GM18520 (cell line): ENCODE measurements at regions not wholly inside any gene's neighbourhood (a gene's known extent, or its start where the extent isn't known, plus 50 kb on each side); places are given as distances from the start of the nearest gene placed in this dataset.
A peak's percentile ranks its signal among the peaks of the same experiment; 100 is the strongest.
"Not testable (repeated sequence)": the region's sequence is repeated elsewhere in the genome, so short reads cannot be mapped to it uniquely, and the experiment has no call there.

Experiments
- ATAC-seq: cut with Tn5 transposase; IDR thresholded peaks from one replicate; pipeline ENCODE4 v1.9.1; 2021; ENCODE audit not compliant: unreplicated experiment

DNA sequence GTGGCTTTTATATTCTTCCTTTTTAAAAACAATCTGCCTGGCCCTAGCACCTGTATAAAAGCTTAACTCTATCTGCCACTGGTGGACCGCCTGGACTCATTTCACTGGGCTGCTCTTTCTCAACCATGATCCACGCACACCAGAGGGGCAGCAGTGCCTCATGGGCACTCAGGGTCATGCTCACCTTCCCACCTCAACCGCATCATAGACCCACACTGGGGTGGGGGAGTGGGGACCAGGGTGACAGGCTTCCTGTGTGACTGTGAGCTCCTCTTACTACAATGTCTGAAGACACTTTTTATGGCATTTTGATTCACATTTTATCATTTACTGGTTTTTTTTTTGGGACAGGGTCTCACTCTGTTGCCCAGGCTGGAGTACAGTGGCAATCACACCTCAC lies 4038.8 kb upstream of the TPTE start:
- ATAC-seq, result not testable (repeated sequence)

DNA sequence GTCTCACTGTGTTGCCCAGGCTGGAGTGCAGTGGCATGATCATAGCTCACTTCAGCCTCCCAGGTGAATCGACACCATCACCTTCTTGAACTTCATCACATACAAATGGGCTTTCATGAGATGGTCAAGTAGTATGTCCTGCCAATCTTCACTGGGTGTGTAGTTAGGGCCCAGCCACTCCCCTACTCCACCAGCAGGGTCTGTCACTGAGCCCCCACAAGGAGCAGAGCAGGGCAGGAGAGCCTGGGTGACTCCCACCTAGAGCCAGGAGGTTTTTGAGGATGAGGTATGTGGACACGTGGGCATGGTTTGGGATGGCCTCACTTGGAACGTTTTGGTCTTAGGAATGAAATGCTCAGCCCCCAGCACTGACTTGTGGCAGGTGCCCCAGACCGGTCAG lies 4037.7 kb upstream of the TPTE start:
- ATAC-seq, result not testable (repeated sequence)

DNA sequence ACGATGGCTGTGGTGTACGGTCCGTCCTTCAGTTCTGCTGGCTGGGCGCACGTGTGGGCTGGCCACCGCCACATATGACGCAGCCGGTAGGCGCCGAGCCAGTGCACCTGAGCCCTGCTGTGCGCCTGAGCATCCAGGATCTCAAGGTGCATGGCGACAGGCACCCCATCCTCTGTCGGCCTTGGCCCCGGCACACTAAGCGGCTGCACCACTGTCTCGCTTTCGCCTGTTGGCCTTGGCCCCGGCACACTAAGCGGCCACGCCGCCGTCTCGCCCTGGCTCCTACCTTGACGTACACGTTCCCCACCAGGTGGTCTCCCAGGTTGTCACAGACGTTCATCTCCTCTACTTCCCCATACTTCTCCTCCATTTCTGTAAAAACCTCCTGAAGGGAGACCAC lies 4034.6 kb upstream of the TPTE start:
- not testable (repeated sequence) for ATAC-seq

DNA sequence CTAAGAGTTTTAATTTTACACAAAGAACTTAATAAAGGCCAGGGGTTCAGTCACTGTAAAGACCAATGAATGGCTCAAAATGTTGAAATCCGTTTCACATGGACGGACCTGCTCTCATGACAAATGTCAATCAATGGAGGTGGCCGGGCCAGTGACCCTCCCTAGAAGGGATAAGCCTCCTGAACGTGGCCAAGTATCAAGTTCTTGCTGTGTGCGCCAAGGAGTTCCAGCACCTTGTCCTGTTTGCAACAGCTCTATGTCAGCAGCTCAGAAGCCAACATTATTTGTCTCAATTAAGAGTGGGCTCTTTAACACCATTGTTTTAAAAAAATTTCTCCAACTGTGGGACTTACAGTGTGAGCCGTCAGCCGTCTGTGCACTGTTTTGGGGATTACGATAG lies 4028.7 kb upstream of the TPTE start:
- ATAC-seq, result not testable (repeated sequence)

DNA sequence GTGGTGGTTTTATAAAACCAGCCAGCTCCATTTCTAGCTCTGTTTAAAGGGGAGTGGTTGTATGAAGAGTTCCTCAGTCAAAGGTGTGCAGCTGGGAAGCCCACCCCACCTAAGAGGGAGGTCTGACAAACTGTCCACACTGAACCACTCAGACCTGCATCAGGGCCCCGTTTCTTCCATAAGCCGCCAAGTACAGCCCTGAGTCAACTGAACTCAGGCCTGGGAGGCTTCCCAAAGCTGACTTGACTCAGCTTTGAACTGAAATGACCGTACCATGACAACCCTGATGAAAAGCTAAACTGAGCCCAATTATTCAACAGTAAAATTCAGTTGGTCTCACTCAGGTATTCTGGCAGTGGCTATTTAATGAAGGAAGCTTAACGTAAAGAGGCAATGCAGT lies 4027.4 kb upstream of the TPTE start:
- not testable (repeated sequence) for ATAC-seq

DNA sequence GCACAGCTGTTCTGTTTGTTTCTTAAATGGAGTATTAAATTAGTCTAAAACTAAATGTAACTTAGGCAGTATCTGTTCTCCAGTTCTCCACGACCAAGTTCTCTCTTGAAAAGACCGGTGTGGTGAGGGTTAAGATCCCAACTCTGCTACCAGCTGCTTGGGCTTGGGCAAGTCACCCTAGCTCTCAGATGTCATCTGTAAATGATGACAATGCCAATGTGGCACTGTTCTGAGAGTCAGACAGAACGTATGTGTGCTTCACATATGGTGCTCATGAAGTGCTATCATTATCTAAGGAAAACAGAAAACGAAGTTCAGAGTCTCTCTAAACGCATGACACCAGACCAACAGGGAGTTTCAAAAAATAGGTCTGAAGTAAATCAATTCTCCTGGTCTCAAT lies 4025.0 kb upstream of the TPTE start:
- not testable (repeated sequence) for ATAC-seq

DNA sequence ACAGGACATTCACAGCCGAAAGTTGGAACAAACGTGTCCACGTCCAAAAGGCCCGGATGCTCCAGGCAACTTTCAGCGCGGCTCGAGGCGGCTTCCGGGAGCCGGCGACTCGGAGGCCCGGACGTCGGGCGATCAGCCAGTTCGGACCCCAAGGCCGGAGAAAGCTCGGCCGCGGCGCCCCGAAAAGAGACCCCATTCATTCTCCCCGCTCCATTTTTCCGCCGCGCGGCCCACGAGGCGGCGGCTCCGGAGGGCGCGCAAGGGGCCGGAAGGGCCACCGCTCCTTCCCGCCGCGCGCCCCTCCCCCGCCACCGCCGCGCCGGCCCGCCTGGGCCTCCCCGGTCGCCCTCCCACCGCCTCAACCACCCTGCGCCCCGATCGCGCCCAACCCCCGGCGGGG lies 4022.7 kb upstream of the TPTE start:
- peak; percentile 11 for ATAC-seq

DNA sequence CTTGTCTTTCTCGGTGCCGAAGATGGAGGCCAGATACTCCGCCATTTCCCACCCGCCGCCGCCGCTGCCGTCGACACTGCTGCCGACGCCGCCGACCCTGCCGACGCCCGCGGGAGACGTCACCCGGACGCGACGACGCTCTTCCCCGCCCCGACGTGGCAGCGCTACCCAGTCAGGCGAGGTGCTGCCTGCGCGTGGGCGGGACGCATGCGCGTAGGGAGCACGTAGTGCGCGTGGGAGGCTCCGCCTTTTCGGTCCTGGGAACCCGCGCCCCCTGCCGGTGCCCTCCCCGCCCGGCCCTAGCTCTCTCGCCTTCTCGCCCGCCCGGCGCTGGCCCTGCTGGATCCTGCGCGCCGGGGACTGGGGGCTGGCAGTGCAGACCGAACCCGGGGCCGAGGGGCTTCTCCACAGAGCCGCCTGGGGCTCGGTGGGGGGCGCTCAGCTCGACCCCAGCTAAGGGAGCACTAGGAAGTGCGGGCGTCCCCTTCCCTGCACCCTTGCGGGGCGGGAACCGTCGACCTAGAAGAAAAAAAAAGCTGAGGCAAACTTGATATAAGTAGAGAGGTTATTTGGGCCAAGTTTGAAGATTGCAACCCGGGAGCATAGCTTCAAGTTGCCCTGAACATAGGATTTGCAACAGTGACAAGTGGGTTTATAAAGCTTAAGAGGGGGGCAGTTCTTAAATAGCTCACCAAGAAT lies 4022.1 kb upstream of the TPTE start:
- ATAC-seq, result peak; percentile 76

DNA sequence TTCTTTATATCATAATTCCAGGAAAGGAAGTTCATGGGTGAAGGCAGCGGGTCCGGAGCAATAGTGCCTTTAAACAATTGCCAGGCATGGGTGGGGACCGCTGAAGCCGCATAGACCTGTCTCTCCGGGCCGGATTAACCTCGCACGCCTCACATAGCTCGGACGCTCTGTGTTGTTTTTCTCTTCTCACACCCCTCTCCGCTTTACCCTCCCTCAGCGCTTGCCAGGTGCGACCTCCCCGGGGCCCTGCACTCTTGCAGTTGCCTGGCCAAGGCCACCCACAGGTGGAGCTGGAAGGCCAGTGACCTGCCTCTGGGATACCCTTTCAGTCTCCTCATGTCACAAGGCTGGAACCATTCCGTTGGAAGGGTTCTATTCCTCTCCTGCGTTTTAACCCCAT lies 4021.5 kb upstream of the TPTE start:
- not testable (repeated sequence) for ATAC-seq

DNA sequence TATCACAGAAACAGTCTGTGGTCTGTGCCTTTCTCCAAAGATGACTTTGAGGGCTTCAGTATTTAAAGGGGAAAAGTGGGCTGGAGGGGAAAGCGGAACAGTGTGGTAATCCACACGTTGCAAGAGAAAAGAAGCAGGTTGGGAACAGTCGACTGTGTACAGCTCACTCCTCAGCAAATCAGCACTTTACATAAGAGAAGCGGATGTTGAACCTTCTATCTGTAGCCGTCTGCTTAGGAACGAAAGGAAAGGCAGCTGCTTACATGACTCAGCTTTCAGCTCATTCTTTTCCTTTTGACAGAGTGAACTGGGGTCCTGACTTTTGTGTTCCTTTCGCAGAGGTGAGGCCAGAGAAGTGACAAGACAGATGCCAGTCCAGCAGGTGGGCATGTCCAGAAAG lies 4020.7 kb upstream of the TPTE start:
- ATAC-seq, result not testable (repeated sequence)

DNA sequence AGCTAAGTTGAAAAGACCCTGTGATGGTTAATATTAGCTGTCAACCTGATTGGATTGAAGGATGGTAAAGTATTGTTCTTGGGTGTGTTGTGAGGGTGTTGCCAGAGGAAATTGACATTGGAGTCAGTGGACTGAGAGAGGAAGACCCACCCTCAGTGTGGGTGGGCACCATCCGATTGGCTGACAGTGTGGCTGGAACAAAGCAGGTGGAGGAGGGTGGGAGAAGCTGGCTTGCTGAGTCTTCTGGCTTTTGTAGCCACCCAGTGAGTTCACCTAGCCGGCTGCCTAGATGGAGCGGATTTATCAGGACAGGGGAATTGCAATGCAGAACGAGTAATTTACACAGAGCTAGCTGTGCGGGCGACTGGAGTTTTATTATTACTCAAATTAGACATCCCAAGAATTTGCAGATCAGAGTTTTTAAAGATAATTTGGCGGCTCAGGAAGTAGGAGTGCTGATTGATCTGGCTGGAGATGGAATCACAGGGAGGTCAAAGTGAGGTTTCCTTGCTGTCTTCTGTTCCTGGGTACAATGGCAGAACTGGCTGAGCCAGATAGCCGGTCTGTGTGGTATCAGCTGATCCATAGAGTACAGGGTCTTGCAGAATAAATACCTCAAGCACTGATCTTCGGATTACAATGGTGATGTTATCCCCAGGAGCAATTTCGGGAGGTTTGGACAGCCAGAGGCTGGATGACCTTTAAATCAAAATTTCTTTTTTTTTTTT lies 4015.1 kb upstream of the TPTE start:
- ATAC-seq, result not testable (repeated sequence)

DNA sequence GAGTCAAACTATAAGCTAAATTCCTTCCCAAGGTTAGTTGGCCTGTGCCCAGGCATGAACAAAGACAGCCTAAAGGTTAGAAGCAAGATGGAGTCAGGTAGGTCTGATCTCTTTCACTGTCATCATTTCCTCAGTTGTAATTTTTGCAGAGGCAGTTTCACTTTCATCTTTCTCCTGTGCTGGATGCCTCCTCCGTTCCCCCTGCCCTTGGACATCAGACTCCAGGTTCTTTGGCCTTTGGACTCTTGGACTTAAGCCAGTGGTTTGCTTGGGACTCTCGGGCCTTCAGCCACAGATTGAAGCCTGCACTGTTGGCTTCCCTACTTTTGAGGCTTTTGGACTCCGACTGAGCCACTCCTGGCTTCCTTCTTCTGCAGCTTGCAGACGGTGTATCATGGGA lies 4013.8 kb upstream of the TPTE start:
- not testable (repeated sequence) for ATAC-seq

DNA sequence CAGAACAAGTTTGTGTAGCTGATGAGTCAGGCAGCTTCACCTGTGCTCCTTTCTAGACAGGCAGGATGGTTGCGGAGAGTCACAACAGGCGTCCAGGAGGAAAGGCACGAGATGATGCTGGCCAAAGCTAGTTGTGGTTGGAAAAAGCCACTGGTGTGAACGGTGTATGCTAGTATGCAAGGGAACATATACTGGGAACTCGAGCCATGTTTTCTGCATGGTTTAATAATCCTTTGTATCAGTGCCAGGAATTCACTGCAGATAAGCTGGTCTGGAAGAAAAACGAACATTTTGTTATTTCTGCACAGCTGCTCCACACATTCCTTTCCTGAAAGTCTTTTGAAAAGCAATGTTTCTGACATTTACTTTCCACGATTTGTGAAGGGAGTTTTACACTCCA lies 3999.6 kb upstream of the TPTE start:
- ATAC-seq, result not testable (repeated sequence)

DNA sequence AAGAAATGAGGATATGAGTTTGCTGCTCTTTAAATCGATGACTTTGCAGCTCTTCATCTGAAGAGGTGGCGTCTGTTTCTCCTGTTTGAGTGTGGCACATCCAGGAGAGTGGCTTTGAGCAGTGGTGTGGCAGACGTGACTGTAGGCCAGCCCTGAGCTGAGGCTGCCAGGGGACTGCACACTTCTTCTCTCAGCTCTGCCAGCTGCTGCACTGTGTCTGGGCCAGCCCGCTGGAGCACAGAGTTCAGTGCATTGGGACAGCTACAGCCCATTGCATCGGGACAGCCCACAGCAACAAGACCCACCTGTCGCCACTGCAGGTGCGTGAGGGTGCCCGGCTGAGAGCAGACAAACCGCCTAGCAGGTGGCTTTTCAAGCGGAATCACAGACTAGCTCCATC lies 3995.2 kb upstream of the TPTE start:
- not testable (repeated sequence) for ATAC-seq

DNA sequence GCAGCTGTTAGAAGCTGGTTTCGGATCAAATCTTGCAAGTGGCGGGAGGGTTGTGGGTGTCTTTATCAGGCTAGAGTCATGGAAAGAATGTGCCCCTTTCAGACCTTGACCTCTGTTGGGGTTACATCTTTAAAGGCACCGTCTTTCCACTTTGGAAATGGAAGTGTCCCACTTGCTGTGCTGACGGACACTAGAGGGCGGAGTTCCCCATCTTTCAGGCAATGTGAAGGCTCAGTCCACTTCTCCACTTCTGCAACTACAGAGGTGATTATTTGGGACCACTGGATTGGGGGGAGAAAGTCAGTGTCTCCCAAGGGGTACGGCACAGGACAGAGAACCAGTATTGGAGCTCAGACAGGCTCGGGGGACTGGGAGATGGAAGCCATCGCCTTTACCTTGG lies 3990.7 kb upstream of the TPTE start:
- ATAC-seq, result not testable (repeated sequence)

DNA sequence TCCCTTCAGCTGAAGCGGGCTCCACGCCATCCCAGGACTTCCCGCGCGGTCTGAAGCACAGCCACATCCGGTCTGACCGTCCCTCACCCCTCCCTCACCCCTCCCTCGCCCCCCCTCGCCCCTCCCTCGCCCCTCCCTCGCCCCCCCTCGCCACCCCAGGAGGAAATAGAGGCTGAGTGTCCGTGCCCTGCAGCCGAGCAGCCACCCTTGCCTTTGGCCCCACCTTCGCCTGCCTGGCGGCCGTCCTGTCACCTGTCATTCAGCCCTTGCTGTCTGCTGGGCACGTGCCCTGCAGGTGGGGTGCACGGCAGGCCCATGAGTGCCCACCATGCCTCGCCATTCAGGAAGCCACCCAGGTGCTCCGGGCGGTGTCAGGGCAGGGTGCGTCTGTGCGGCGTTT lies 3988.1 kb upstream of the TPTE start:
- ATAC-seq, result not testable (repeated sequence)

DNA sequence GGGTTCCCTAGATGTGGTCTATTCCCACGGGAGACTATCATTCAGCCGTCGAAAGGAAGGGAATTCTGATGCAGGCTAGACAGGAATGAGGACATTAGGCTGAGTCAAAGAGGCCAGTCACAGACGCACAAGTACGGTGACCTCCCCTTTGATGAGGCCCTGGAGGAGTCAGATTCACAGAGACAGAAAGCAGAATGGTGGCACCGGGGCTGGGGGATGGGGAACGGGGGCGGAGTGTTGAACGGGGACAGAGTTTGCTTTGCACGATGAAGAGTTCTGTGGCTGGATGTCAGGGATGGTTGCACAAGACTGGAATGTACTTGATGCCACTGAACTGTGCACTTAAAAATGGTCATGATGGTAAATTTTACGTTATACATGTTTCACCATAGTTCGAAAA lies 3983.1 kb upstream of the TPTE start:
- ATAC-seq, result not testable (repeated sequence)

DNA sequence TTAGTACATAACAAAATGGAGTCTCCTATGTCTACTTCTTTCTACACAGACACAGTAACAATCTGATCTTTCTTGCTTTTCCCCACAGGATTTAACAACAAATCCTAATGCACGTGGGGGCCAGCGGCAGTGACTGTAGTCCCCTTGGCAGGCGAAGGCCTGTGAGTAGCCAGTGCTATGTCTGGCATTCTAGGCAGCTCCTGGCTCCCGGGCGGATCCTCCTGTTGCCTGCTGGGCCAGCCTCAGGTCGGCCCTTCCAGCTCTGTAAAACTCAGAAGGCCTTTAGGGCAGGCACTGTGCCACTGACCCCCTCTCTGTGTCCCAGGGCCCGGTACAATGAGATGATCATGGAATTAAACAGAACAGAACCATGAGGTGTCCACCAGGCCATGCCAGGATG lies 3981.7 kb upstream of the TPTE start:
- not testable (repeated sequence) for ATAC-seq

DNA sequence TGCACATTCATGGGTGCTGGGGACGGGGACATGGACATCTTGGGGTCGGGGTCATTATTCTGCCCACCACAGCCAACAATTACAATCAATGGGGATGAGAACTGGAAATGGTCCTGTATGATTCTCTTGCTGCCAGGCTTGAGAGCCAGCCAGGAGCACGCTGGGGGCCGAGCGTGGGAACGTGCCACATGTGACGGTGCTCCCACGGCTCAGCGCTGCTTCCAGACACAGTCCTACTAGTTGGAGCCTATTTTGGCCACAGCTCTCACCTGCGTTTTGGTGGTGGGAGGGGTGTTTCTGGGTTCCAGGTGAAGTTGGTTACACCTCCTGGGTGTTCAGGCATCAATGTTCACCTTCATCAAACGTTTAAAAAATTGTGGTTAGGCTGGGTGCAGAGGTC lies 3980.3 kb upstream of the TPTE start:
- not testable (repeated sequence) for ATAC-seq

DNA sequence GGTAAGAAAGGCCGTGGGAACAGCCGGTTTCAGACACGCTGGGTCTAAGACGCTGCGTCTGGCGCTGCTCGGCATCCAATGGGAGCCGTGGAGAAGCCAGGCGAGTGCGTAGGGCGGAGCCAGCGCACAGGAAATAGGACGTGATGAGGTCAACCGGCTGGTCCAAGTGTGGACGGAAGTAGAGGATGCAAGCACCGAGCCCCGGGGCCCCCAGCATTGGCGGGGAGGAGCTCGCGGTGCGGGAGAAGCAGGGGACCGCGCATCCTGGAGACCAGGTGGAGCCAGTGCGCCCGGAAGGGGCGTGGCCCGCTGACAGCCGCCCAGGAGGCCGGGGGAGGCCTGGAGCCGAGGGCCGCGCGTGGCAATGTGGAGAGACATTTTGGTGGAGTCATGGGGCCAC lies 3976.1 kb upstream of the TPTE start:
- not testable (repeated sequence) for ATAC-seq

DNA sequence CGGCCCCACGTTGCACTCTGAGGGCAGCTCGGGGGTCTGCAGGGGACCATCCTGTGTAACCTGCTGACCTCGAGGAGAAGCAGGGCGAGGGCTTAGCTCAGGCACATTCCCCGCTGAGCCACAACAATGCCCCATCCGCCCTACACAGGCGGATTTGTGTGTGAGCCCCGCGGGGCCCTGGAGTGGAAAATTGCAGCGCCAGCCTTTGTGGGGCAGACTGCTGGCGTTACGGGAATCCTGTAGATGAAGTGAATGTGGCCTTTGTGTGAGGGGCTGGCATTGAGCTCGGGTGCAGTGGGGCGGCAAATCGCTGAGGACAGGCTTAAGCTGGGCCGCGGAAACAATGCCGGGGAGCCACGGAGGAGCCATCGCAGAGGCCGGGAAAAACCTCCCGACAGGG lies 3970.3 kb upstream of the TPTE start:
- not testable (repeated sequence) for ATAC-seq
